GM21447 (cell line): ENCODE measurements at regions not wholly inside any gene's neighbourhood (a gene's known extent, or its start where the extent isn't known, plus 50 kb on each side); places are given as distances from the start of the nearest gene placed in this dataset.

ENCODE experiments used
- ATAC-seq: cut with Tn5 transposase; IDR thresholded peaks from one replicate; pipeline ENCODE4 v1.9.1; 2021; ENCODE audit not compliant: unreplicated experiment

DNA sequence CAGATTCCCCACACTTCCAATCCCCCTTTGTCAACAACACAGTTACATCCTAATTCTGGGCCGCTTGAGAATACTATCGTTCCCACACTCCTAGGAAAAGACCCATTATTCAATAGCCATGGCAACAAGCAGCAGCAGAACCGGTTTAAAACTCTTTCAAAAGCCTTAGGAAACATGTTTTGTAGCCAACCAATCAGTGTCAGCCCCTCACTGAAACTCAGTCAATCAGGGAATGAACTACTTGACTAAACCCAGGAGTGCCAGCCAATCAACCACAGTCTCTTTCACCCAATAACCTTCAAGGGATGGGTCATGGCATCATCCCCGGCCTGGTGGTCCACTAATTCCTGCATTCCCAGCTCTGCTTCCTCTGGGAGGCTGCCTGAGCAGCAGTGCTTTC is 204.8 kb upstream of the HS6ST1 start:
- ATAC-seq = no peak

DNA sequence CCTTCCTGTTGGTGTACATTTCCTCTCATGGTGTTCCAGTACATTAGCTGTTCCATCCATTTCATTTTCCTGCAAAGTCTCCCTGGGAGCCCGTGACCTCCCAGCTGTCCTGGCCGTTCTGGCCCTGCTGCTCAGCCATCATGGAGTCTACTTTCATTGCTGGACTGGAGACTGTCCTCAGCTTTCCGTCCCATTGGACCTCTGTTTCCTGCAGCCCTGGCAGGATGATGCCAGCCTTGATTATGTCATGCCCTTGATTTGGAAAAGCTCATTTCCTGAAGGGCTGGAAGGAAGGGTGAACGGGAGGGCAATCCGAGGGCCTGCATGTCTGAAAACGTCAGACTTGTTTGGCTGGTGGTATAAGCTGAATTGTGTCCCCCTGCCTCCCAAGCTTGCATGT is 205.5 kb upstream of the HS6ST1 start:
- ATAC-seq = no peak

DNA sequence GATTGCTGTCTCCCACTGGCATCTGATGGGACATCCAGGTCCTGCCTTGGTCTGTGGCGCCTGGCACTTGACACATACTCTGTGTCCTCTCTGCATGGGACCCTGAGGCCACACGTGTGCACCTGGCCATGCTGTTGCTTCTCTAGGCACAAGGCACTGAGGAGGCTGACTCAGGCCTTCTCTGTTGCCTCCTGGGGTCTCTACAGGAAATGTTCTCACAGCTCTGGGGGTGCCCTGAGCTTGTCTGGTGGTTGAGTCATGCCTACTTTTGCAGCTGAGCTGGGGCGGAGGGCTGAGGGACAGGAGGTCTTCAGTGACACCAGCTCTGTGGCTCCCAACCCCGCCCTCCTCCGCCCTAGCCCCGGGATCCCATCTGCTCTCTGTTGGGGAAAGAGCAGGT is 207.0 kb upstream of the HS6ST1 start:
- ATAC-seq = no peak

DNA sequence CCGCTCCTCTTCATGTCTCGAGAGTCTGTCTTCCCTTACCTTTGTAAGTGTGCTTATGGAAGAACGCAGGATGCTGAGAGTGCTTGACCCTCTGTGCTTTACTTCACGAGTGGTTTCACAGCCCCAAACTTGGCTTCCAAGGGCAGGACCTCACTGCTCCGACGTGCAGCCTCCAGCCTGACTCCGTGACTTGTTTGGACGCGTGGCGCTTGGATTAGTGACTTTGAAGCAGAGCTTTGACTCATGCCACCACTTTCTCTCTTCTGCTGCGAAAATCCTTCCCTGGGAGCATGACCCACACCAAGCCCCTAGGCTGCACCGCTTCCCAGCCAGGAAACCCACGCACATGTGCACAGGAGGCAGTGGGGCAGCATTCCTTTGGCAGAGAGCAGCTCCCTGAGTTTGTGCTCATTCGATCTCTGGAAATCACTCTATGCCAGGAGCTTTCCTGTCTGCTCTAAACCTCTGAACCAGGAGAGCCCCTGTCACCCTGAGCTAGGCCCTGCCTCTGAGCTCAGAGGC is 207.8 kb upstream of the HS6ST1 start:
- ATAC-seq = no peak

DNA sequence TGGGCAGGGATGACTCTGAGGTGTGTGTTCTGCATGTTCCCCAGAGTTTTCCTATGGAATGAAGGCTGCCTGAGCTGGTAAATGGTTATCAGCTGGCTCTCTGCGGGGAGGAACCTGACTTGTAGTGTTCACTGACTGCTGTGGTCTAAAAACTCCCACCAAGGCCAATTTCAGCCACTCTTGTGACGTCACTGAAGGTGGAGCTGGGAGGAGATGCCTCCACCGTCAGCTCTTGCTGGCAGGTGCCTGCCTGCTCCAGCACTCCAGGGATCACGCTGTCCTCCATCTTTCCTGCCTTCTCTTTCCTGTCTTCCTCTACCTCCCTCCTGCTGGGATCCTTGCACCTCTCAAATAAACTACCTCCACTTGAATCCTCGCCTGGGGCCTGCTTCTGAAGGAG is 209.5 kb upstream of the HS6ST1 start:
- no peak for ATAC-seq

DNA sequence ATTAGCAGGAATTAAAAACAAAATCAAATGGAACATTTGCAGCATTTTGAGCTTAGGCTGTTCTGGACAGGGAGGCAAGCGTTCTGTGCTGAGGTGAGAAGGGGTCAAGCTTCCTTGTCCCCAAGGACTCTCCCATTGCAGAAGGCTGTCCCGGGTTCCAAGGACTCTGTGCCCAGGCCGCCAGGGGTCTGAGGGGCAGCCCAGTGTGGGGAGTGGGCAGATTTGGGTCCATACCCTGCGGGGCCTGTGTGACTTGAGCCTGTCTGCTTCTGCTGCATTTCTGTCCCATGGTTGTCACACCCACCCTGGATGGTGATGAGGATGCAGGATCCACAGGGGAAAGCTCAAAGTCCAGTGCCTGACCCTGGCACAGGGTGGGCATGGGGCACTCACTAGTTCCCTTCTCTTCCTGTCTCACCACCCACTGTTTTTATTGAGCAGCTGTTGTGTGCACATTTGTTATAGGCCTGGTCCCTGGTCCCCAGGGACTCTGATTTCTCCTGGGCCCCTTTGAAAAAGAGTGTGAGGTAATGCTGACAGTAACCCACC is 211.4 kb upstream of the HS6ST1 start:
- no peak for ATAC-seq

DNA sequence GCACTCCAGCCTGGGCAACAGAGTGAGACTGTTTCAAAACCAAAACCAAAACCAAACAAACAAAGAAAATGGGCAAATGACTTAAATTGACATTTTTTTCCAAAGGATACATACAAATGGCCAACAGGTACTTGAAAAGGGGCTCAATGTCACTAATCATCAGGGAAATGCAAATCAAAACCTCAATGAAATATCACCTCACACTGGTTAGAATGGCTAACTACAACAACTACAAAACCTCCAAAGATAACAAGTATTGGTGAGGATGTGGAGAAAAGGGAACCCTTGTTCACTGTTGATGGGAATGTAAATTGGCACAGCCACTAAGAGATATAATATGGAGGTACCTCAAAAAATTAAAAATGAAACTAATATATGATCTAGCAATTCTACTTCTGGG is 213.2 kb upstream of the HS6ST1 start:
- no peak for ATAC-seq

DNA sequence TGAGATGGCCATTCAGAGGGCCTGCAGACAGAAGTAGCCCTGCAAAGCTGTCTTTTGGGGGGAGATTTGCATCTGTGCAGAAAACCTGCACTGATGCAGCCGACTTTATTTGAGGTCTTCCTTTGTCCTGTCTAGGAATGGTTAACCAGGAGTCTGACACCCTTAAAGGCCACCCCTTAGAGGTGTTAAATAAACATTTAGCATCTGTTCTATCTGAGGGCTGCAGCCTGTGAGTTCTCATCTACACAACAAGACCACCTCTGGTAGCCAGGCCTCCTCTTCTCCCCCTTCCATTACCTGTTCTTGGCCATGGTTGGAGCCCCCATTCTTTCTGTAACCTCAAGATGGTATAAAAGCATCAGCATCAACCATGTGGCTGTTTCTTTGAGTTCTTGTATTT is 214.4 kb upstream of the HS6ST1 start:
- no peak for ATAC-seq

DNA sequence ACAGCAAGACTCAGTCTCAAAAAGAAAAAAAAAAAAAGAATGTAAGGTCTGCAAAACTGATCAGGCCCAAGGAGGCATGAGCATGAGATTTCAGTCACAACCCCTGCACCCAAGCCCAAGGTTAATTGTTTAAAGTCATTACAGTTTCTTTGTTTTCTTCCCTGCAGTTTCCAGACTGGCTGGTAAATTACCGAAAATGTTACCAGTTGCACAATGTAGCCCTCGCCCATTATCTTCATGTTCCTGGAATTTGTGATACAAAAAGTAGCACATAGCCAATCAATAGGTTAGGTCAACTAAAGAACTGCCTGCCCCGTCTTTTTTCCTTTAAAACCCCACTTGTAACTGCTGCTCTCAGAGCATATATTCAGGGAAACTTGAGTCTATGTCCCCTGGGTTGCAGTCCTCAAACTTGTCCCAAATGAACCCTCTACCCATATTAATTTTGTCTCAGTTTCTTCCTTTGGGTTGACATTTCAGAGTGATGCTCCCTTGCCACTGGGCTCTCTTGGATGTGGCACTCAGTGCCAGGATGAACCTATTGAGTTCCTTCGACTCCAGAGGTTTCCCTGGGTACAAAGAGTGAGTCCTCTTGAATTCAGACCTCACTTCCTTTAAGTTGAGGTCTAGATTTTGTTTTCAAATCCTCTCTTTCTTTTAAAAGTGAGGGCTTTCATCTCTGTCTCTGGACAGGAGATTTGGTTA is 216.2 kb upstream of the HS6ST1 start:
- no peak for ATAC-seq

DNA sequence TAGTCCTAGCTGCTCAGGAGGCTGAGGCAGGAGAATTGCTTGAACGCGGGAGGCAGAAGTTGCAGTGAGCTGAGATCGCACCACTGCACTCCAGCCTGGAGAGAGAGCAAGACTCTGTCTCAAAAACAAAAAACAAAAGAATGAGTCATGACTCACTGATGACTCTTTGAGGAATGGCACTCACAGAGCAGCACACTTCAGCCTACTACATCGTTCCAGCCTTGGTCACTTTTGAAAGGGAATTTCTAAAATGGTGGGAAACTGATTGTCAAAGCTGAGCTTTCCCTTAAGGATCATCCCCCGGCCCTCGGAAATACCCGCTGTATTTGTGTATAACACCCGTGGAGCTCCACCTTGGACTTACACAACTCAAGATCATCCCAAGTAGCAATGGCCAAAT is 217.3 kb upstream of the HS6ST1 start:
- no peak for ATAC-seq

DNA sequence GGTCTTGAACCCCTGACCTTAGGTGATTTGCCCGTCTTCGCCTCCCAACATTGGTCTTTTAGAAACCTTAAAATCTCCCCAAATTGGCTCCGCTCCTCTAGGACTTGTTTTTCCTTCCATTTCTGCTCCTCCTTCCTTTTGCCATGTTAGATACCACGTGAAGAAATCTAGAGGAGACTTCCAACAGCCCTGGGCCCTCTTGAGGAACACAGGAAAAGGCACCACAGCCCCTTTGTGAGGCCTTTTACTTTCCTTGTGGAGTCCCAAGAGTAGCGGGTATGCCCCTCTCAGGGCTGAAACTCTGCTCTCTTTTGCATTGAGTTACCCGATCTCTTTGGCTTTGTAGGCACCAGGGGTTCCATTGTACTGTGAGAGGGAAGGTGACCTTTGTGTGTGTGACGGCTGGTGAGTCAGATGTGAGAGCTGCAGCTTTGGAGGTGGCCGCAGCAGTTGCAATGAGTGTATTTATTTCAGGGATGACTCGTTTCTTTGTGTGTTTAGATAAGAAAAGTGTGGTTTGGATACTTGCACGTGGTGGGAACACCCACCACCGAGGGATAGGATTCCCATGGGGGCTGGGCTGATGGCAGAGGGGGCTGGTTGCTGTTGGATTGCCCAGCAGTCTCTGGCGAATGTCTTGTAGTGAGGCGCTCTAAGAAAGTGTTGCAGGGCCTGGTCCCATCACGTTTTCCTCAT is 218.4 kb upstream of the HS6ST1 start:
- ATAC-seq = no peak

DNA sequence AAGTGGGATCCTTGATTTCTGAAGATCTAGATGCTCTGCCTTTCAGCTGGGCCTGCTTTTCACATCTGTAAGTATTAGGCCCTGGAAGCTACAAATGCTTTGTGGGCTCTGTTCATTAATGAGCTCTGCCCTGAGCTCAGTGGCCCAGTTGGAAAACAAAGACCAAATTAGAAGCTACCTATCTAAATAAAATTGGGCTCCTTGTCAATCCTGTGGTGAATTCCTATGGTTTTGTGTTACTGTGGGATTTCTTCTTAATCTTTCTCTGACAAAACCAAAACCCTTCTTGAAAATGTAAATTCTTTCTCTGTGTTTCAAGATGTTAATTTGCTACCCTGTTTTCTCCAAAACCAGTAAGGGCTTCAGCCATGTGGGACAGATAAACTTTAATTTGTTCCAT is 219.0 kb upstream of the HS6ST1 start:
- no peak for ATAC-seq

DNA sequence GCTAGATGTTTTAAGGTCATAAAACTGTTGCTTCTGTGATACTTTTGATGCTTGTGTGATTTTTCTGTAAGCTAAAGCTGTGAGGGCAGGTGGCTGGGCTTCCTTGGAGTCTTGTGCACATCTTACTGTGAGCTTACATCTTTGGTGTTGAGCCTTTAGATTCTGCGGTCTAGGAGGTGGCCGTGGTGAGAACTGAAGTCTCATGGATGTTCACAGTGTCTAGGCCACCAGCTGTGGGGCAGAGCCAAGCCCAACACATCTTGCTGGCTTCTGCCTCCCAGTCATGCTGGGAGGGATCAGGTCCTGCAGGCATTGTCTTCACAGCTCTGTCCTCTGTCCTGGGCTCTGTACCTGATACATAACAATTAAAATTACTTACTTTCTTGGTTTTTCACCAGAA is 219.7 kb upstream of the HS6ST1 start:
- ATAC-seq = no peak

DNA sequence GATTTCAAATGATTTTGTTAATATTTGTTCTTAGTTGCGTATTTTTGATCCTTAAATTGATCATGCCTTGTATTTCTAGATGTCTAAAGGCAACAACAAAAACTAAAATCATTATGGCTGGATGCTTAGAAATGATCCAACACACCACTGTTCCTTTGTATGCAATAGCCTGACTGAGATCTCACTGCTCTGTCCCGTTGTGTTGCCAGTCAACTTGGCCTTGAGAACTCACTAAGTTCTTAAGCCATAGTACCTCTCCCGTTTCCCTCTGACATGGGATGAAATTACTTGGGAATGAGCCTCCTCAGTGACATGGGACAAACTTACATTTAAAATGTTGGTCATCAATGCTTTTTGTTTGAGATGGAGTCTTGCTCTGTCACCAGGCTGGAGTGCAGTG is 222.0 kb upstream of the HS6ST1 start:
- no peak for ATAC-seq

DNA sequence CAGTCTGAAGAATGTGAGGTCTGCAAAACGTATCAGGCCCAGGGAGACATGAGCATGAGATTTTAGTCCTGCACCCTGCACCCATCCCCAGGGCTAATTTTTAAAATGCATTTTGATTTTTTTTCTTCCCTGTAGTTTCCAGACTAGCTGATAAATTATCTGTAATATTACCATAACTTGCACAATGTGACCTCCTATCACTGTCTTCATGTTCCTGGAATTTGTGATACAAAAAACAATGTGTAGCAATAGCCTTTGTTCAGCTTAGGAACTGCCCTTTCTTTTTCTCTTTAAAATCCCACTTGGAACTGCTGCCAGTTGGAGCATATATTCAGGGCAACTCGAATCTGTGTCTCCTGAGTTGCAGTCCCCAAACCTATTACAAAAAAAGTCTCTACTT is 222.8 kb upstream of the HS6ST1 start:
- no peak for ATAC-seq

DNA sequence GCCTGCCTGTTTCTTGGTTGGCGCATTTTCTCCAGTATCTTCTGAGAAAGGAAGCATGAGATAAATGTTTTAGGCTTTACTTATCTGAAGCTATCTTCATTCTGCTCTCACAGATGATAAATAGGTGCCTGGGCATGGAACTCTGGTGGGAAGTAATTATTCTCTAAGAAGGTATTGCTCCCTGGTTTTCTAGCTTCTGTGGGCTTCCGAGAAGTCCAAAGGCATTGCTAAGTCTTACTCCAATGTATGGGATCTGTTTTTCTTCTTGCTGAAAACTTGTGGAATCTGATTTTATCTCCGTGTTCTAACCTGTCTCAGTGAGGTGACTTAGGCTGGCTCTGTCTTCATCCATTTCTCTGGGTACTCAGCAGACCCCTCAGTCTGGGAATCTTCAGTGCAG is 224.4 kb upstream of the HS6ST1 start:
- ATAC-seq = no peak

DNA sequence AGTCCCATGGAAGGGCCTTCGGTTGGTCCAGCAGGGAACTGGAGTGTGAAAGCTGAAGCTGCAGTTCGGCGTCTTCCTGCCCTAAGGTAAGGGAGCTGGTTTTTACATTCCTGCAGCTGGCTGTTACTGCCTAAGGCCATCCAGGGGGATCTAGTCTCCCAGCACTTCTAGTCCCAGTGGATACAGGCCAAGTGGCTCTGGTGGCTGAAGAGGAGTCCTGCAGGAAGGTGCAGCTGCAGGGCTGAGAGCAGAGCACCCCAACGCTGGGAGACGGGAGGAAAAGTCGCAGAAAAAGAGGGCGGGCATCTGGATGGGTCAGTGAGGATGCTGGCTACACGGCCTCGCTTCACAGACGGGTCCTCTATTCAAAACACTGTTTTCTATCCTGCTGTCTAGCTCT is 225.0 kb upstream of the HS6ST1 start:
- no peak for ATAC-seq

DNA sequence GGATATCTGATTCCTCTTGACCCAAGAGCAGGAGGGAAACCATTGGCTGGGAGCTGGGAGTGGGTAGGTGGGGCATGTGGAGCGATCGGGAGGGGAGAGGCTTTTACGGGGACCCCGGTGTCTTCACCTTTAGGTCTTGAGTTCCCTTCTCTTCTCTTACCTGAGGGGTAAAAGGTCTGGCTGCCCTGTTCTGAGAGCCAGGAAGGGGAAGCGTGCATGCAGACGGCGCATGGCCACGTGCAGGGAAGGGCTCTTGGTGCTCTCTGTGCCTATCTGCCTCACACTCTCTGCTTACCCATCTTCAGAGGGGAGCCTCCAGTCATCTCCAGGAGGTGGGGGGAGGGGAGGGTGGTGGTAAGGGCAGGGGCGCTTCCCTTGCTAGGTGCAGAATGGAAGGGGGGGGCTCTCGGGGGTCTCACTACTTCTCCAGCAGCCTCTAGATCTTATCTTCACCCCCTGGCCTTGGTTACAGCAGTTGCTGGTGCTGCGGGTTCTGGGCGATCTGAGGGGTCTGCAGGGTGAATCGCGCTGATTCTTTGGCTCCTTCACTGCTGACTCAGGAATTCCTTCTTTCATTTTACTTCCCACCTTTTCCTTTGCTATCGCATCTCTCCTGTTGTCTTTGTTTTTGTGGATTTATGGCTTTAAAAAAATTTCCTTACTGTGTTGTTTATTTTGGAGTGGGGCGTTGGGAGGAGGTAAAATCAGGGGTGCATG is 225.8 kb upstream of the HS6ST1 start:
- no peak for ATAC-seq

DNA sequence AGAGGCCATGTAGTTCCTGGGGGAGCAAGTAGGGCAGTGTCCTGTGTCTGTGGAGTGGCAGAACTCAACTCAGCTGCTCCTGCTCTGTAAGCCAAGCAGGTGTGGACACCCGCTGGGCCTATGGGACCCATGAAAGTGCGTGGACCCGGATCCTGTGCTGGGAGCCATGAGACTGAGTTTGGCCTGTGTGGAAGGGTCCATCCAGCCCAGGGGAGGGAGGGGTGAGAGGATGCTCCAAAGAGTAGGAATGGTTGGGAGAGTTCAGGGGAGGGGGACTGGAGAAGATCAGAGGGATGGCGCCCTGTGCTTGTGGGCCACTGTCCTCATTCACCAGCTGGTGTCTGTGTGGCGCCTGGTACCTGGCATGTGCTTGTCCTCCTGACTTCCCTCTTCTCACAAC is 226.4 kb upstream of the HS6ST1 start:
- no peak for ATAC-seq

DNA sequence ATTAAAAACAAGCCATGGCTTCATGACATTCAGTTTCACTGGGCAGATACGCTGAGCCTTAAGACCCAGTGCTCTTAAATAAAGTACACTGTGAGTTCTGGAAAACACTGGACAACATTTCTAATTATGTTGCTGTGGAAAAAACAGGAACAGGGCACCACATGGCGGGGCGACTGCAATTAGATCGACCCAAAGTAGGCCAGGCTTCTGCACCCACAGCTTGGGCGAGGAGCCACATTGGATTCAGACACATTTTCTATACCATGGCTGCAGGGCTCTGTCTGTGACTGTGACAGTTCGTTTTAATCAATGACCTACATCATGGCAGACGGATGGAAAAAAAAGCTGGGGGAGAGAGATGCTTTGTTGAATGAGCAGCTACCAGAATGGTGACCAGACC is 227.2 kb upstream of the HS6ST1 start:
- no peak for ATAC-seq

DNA sequence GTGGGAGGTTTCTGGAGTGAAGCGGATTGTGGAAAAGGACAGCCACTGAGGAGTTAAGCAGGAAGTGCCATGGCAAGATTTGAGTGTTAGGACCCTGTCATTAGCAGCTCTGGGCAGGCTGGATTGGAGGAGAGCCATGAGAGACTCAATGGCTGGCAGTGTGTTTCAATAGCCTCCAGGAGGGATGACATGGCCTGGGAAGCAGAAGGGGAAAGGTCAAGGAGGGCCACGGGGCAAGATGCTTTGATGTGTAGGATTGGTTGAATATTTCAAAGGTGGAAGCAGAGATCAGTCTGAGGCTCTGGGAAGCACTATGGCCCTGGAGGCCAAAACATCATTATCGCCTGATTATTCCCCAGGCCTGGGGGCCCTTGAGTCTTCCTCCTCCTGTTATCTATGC is 229.0 kb upstream of the HS6ST1 start:
- no peak for ATAC-seq

DNA sequence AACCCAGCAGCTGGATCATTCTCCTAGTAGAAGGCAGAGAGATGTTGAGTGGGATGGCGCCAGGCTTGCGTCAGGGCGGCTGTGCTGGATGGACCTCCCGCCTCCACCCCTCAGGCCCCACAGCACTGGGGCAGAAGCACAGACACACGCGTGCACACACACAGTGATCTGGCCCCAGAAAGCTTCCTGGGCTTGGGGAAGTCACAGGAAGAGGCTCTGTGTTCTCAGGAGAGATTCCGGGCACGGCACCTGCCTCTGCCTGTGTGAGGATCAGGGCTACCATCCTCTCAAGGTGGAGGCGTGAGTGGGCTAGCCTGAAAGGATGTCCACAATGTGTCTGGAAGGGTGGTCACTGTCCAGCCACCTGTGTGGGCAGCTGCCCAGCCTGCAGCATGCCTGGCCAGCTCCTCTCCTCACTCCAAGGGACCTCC is 229.8 kb upstream of the HS6ST1 start:
- ATAC-seq = no peak
